HG03457 (cell line): ENCODE measurements at regions not wholly inside any gene's neighbourhood (a gene's known extent, or its start where the extent isn't known, plus 50 kb on each side); places are given as distances from the start of the nearest gene placed in this dataset.

Source experiments
- ATAC-seq: cut with Tn5 transposase; IDR thresholded peaks from one replicate; pipeline ENCODE4 v1.9.1; 2021; ENCODE audit warnings: moderate number of reproducible peaks; ENCODE audit not compliant: unreplicated experiment

GRCh38 chr19:28217022-28217421 is 995.9 kb downstream of the UQCRFS1 start:
- no peak for ATAC-seq

- no peak for ATAC-seq
Measured at GRCh38 chr19:28213470-28214082, 999.4 kb downstream of the UQCRFS1 start.

GRCh38 chr19:28210886-28211285 is 1002.1 kb downstream of the UQCRFS1 start:
- no peak for ATAC-seq

GRCh38 chr19:28208745-28209144 is 1004.2 kb downstream of the UQCRFS1 start:
- no peak for ATAC-seq

DNA sequence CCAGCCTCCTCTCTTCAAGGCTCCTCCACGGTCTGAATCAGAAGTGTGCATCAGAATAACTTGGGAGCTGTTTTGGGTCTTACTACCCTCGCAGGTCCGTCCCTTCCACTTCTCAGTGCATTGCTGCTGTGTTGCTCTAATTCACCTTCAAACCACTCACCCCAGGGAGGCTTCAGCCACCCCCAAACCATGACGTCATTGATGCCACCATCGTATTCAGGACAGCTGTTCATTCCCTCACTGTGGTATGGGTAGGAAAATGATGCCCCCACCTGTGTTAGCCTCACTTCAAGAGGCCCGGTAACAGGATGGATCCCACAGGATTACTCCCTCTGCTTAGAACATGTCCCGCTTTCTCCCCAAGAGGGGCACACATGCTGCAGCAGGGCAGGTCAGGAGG is 1005.7 kb downstream of the UQCRFS1 start:
- no peak for ATAC-seq

DNA sequence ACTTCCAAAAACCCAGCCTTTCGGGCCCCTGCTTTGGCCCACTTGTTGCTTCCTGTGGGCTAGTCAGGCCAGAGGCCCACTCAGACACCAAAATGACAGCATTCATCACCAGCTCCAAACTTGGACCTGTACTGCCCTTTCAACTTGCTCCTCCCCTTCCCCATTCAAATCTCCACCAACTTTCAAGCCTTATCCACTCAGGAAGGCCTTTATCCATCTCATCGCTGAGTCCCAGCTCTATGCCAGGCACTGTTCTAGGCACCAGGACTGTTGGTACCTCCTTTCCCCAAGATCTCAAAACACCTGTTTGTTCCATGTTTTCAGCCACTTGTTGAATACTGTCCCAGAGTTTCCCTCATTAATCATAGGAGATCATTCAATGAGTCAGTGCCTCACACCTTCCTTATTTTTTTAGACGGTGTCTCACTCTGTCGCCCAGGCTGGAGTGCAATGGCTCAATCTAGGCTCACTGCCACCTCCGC is 1011.4 kb downstream of the UQCRFS1 start:
- no peak for ATAC-seq

- no peak for ATAC-seq
Measured at GRCh38 chr19:28199323-28199722, 1013.6 kb downstream of the UQCRFS1 start.

- ATAC-seq, result no peak
Measured at GRCh38 chr19:28196961-28197360, 1016.0 kb downstream of the UQCRFS1 start.

GRCh38 chr19:28196101-28196500 is 1016.9 kb downstream of the UQCRFS1 start:
- no peak for ATAC-seq

DNA sequence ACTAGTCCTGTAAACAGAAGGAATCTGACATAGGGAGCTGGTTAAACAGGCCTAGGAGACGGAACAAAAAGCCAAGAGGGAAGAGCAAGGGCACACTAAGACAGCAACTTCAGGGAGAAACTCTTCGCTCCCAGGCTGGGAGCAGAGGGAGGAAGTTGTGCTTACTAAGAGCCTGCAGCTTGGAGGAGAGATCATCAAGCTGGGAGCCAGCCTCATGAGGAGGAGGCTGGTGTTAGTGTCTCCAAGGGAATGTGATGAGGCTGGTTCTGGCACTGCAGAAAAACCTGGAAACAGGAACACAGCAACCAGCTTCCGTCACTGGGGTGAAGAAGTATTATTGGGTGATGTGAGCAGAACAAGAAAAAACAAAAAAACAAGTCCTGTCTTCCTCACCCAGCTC is 1027.3 kb downstream of the UQCRFS1 start:
- ATAC-seq, result no peak

DNA sequence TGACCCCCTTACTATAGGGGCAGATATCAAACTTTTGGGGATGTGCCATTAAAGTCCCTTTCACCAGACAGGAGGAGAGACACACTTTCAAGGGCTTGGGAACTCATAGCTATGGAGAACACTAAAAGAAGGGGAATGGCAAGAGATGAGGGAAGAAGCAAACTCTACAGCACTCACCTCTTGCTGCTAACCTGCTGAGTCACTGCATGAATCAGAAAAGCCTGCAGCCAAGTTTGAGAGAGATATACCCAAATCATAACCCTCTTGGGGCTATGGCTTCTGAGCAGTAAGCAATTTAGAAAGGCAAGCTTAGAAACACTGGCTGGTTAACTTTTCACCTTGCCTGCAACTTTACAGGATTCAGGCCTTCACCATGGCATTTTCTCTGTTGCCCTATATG is 1028.0 kb downstream of the UQCRFS1 start:
- ATAC-seq, result no peak

GRCh38 chr19:28176193-28176592 is 1036.8 kb downstream of the UQCRFS1 start:
- no peak for ATAC-seq

GRCh38 chr19:28171983-28172382 is 1041.0 kb downstream of the UQCRFS1 start:
- ATAC-seq, result no peak

GRCh38 chr19:28170066-28170465 is 1042.9 kb downstream of the UQCRFS1 start:
- no peak for ATAC-seq

DNA sequence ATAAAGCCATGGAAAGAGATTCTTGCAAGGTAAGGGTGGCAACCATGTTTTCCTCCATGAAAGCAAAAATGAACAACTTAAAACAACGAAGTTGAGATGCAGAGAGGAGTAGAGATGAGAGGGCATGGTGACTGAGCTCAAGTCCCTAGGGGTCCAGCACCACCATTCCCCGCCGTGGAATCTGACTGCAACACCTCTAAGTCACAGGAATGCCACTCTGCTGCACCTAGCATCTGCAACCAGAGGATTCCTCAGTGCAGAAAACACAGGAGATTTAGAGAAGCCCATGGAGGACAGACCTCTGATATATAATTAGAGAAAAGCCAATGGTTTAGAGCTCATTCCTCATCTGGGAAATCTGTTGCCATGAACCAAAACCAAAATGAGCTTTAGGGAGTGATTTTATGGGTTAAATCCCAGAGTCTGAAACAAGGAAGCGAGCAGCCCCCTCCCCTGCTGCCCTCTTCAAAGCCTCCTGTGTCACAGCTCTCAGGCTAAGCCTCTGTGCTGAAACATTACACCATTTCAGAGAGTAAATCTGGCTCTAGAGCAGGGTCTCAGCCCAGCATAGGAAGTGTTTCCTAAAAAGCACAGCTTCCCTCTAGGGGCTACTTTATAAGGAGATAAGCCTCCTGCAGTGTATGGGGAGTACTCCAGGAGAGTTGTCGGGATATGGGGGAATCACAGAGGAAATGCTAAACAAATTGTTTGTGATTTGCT is 1043.6 kb downstream of the UQCRFS1 start:
- ATAC-seq, result no peak

GRCh38 chr19:28168557-28168956 is 1044.4 kb downstream of the UQCRFS1 start:
- no peak for ATAC-seq

- ATAC-seq, result no peak
Measured at GRCh38 chr19:28166025-28166424, 1046.9 kb downstream of the UQCRFS1 start.

- ATAC-seq, result no peak
Measured at GRCh38 chr19:28164214-28164613, 1048.7 kb downstream of the UQCRFS1 start.

- ATAC-seq, result no peak
Measured at GRCh38 chr19:28159065-28159464, 1053.9 kb downstream of the UQCRFS1 start.

- no peak for ATAC-seq
Measured at GRCh38 chr19:28155265-28155664, 1057.7 kb downstream of the UQCRFS1 start.

DNA sequence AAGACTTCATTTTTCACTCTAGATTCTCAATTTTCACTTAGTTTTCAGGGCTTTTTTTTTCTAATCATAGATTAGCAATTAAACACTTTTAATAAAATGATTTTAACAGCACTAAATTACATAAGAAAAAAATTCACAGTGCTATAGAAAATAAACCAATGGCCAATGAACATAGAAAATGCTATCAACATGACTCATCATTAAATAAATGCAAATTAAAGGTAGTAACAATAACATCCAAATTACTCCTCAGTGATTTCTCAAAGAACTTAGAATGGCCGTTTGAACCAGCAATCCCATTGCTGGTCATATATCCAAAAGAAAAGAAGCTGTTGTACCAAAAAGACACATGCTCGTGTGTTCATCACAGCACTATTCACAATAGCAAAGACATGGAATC is 1058.9 kb downstream of the UQCRFS1 start:
- ATAC-seq, result no peak

DNA sequence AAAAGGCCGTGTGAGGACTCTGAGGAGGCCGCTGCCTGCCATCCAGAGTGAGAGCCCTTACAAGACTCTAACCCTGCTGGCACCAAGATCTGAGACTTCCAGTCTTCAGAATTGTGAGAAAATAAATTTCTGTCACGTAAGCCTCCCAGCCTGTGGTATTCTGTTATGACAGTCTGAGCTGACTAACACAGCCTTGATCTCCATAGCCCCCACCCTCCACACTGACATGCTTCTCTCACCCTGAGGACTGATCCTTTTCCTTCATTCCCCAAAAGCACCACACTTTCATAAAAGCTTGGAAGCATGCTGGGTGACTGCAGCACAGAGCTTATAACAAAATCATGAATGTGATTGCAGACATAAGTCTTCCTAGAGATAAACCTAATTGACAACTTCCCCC is 1059.8 kb downstream of the UQCRFS1 start:
- no peak for ATAC-seq

DNA sequence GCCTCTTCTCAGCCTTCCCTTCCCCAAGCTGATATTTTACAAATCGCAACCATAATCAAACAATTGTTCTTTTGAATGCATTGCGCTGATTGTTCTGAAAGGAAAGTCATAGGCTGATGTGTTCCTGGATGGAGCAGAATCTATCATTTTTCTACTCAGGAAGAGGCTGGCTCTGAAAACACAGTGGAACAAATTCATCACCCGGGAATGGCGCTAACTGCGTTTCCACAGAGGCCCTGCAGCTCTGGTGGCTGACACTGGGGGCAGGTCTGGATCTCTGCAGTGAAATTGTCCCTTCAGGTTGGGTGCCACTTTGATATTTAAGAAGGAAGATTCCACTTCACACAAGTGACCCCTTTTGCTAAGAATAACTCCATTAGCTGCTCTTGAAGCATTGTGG is 1060.8 kb downstream of the UQCRFS1 start:
- ATAC-seq, result no peak
